KOPT-K1 (cell line): ENCODE measurements at regions not wholly inside any gene's neighbourhood (a gene's known extent, or its start where the extent isn't known, plus 50 kb on each side); places are given as distances from the start of the nearest gene placed in this dataset.

Experiments used
- H3K27ac ChIP-seq: fragments of 200-600 bp; sonication (generic); 2 replicates; pipeline ENCODE4 v1.5.1; 2016; ENCODE audit warnings: antibody characterized with exemption, mild to moderate bottlenecking, low read depth, low read length; ENCODE audit not compliant: poor library complexity, severe bottlenecking
- H3K36me3 ChIP-seq: fragments of 200-600 bp; sonication (generic); 2 replicates; pipeline ENCODE4 v1.5.1; 2017; ENCODE audit warnings: antibody characterized with exemption, mild to moderate bottlenecking, low read length, moderate library complexity; ENCODE audit not compliant: insufficient read depth
- H3K9me3 ChIP-seq: fragments of 200-600 bp; sonication (generic); 2 replicates; pipeline ENCODE4 v1.5.1; 2017; ENCODE audit warnings: antibody characterized with exemption, low read length, mild to moderate bottlenecking; ENCODE audit not compliant: insufficient read depth, poor library complexity, severe bottlenecking

DNA sequence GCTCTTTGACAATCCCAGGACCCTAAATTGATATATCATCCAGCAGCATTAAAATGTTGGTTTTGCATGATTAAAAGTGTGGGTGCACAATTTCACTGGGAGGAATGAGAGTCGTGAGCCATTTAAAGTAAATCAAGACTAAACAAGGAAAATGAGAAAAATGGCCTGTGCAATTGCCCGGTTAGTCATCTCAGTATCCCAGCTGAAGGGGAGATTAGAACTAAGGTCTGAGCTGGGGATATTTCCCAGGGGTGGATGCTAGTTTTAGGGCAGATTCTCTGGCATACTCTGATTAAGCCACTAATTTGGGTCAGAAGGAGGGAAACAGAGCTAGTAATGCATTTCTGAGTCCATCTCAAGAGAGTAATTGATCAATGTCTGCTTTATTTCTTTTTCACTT is 177.2 kb downstream of the EN1 start:
- H3K9me3 ChIP-seq = no peaks in the 10 kb centered on the region
- no peak overlapping the region for H3K27ac ChIP-seq
- no peaks in the 10 kb centered on the region for H3K36me3 ChIP-seq

DNA sequence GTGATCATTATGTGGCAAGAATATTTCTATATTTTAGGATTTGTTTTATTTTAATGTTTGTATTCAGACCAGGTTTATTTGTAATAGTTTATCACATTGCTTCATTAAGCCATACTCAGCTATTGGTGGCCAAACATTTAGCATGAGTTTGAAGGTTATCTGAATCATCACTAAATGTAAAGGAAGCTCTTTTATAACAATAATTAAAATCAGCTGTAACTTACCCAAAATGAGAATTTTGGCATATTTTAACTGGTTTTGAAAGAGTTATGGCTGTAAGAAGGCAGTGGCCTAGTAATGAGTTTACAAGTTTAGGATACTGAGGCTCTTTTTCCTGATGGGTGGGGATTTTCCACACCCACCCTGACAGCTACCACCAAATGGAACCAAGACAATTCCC is 177.8 kb downstream of the EN1 start:
- H3K27ac ChIP-seq = no peak overlapping the region
- H3K9me3 ChIP-seq = no peaks in the 10 kb centered on the region

DNA sequence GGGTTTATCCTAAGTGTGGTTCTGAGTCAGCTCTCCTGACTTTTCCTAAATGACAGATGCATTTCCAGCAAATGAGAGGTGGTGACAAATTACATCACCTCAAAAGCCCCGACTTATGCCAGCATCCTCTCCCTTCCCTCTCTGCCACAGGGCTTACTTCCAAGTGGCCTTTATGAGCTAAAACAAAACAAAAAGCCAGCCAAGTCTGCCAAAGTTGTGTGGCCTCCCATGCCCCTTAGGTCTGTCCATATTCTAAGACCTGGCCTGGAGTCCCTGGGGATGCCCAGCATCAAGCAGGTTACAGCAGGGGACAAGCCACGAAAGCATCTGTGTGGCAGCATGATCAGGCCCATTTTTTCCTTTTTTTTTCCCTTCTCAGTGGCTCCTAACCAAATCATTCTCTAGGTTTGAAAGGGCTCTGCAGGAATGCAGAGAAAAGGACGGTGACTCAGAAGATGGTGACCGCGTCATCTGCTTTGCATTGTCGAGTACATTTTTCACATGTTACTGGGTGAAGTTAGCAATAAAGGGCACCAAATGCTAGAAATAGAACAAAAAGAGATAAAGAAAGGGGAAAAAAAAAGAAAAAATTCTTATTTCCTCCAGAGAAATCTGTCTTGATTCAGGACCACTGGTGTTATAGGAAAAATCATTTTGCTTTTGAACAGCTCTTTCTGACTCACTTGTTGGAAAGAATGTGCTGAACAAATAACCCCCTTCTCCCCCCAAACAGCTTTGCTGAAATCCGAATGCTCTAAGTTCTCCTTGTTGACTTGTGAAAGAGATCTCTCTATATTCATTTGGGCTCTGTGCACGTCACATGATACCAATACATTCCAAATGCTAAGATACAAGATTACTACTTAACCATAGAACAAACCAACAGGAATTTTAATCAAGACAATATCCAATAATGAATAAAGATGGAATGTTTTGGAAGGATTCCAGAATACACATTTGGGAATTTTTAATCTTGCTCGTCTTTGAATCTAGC is 178.7 kb downstream of the EN1 start:
- H3K9me3 ChIP-seq = no peaks in the 10 kb centered on the region
- no peak overlapping the region for H3K27ac ChIP-seq
- no peaks in the 10 kb centered on the region for H3K36me3 ChIP-seq

More for the DNA sequence above, 177.8 kb downstream of the EN1 start:
- no peaks in the 10 kb centered on the region for H3K36me3 ChIP-seq

DNA sequence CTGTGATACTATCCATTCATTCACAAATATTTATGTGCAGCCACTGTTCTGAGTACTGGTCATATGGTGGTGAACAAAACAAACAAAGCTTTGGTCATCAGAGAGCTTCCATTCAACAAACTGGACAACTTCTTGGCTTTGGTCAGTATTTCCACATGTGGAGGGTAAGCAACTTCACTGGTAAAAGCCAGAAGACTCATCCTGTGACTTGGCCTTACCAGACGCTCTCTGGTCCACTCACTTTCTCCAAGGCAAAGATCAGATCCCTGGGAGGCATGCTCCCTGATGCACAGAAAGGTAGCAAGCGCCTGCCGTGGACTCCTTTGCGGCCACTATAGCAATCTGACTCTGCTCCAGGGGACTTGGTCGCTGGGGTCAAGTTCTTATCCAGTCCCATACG is 179.5 kb downstream of the EN1 start:
- Histone ChIP-seq H3K27ac (no peak overlapping the region), H3K36me3 (no peaks in the 10 kb centered on the region), H3K9me3 (no peaks in the 10 kb centered on the region)

DNA sequence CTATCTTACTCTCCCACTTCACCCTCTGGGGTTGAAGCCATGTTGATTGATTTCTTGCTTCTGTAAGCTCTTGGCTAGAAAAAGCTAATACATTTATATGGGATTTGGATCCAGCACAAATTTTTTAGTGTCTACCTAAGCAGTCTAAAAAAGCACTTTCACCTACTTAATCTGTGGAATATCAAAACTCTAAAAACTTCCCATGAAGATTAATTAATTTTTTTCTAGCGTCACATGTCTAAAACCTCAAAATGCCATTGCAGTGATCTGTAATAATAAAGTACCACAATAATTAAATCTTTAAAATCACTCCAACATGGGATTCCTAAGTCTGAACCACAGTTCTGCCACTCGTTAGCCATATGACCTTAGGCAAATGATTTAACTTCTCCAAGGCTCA is 180.1 kb downstream of the EN1 start:
- H3K9me3 ChIP-seq = no peaks in the 10 kb centered on the region
- no peaks in the 10 kb centered on the region for H3K36me3 ChIP-seq
- H3K27ac ChIP-seq = no peak overlapping the region

DNA sequence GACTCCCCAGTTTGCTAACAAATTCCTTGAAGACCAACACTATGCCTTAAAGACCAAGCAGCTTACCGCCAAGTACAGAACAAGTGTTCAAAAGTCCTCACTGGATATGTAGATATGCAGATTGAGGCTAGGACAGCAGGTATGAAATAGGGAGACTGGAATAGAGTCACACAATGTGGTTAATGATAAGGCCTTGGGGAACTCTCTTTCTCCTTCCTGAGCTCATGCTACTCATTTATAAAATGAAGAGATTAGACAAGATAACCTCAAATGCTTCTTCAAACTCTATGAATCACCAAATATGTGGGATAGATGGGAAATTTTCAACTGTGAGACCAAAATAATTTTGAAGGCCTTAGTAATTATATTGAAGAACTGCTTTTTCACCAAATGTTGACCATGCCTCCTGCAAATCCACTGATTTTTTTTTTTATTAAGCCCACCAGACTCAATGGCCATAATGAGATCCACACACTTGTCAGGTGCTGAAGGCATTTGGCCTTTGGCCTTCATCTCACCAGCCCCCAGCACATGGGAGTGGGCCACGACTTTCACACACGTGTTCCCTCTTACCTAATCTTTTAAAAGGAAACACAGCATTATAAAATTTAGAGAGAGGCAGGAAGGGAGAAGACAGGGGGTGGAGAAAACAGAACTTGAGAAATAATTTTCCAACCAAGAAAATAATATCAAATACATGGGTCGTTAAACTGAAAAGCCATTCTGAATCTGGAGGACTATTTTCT is 181.5 kb downstream of the EN1 start:
- no peaks in the 10 kb centered on the region for H3K9me3 ChIP-seq
- H3K36me3 ChIP-seq = no peaks in the 10 kb centered on the region
- H3K27ac ChIP-seq = no peak overlapping the region

DNA sequence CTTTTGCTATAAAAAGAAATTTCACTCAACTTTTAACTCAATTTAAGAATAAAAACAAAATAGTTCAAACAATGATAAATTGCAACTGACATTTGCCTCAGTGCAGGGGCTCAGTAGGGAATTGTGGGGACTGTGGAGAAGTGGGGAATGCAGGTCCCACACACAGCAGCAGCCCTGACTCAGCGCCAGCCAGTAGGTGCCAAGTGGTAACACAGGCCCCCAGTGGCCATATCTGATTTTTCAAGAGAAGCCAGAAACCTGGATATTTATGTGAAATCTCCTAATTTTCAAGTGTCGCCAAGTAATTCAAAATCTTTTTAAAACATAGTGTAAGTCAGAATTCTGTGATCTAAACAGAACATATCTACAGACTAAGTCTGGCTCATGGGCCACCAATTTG is 186.3 kb downstream of the EN1 start:
- Histone ChIP-seq H3K36me3 (no peaks in the 10 kb centered on the region), H3K27ac (no peak overlapping the region), H3K9me3 (no peaks in the 10 kb centered on the region)

DNA sequence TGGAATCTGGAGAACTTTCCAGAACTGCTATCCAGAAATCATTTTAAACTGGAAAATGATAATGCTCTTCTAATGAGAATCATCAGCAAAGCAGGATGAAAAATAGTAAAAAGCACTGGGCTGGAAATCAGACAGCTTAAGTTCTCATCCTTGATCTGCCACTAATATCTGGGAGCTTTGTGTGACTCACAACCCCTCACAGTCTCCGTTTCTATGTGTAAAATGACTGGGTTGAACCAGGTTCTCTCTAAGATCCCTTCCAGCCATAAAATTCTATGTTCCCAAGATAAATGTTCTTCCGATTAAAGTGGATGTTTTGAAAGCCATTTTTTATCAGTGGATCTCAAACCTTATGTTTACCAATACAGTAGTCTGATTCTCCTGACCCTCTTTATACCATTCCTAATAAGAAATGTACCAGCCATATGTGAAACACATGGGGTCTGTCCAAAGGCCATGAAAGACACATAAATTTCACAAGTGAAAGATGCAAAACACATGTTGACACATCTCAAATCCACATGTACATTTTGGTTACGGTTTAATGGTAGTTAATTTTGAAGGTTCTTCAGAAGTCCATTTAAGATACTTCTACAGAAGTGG is 188.8 kb downstream of the EN1 start:
- Histone ChIP-seq H3K9me3 (no peaks in the 10 kb centered on the region), H3K27ac (no peak overlapping the region), H3K36me3 (no peaks in the 10 kb centered on the region)

DNA sequence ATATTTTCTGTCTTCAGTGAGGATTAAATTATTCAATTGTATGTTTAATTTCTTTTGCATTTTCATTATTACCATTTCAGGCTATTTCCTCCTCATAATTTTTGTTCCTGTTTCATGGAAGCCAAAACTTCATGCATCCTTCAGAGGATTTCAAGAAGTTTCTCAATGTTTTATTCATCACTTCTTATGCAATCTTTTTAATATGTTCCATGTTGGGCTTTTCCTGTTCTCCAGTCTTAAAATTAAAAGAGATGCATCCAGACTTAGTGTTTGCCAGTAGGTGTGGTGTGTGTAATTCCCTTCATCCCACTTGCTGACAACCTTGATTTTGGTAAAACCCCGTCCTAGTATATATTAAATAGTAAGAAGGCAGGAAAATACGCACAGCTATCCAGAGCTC is 190.0 kb downstream of the EN1 start:
- Histone ChIP-seq H3K9me3 (no peaks in the 10 kb centered on the region), H3K36me3 (no peaks in the 10 kb centered on the region)

DNA sequence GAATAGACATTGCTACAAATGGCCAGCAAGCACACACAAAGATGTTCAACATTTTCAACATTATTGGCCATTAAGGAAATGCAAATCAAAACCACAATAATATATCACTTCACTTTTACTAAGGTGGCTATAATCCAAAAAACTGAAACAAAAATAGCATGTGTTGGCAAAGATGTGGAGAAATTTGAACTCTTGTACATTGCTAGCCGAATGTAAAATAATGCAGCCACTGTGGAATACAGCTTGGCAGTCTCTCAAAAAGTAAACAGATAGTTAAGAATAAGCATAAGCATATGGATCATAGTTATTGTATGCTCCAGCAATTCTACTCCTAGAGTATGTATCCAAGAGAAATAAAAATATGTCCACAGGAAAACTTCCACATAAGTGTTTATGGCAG is 192.5 kb downstream of the EN1 start:
- Histone ChIP-seq H3K27ac (no peak overlapping the region), H3K36me3 (no peaks in the 10 kb centered on the region), H3K9me3 (no peaks in the 10 kb centered on the region)

More for the DNA sequence above, 190.0 kb downstream of the EN1 start:
- H3K27ac ChIP-seq = no peak overlapping the region

DNA sequence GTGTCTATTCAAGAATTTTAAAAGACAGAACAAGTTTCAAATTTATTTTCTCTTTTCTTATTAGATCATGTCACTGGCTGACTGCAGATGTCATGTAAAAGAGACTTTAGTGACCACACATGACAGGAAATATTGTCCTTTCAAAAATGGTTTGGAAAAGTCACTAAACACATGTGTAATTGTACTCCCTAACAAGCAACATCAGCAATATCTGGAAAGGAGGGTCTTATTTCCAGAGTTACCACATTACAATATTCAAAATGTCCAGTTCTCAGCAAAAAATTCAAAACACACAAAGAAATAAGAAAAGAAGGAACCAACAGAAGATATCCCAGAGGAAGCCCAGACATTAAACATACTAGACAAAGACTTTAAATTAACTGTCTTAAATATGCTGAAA is 197.1 kb downstream of the EN1 start:
- Histone ChIP-seq H3K27ac (no peak overlapping the region), H3K36me3 (no peaks in the 10 kb centered on the region), H3K9me3 (no peaks in the 10 kb centered on the region)

DNA sequence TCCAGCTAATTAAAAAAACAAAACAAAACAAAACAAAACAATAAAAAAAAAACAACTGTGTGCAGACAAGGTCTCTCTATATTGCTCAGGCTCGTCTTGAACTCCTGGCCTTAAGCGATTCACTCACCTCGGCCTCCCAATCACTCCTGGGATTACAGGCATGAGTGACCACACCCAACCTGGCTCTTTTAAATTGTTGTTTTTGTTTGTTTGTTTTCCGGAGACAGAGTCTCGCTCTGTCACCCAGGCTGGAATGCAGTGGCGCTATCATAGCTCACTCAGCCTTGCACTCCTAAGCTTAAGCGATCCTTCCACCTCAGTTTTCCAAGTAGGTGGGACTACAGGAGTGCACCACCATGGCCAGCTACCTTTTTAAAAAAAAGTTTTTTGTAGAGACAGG is 201.6 kb downstream of the EN1 start:
- no peak overlapping the region for H3K27ac ChIP-seq
- H3K9me3 ChIP-seq = no peaks in the 10 kb centered on the region
- no peaks in the 10 kb centered on the region for H3K36me3 ChIP-seq

DNA sequence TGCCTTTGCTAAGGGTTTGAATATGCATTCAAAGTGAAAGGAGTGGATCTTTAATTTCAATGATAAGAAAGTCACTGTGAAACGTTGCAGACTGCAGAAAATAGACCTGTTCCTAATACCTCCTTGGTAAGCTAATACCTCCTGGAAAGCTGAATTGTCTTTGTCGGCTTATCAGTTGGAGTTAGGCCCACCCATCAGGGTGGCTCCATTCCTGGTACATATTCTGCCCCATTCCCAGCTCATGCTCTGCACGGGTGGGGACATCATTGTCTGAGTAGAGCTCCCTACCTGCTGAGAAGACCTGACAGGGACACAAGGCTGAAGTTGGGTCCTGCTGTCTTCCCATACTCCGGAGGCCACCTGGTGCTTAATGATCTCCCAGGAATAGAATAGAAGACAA is 203.3 kb downstream of the EN1 start:
- Histone ChIP-seq H3K27ac (no peak overlapping the region), H3K9me3 (no peaks in the 10 kb centered on the region), H3K36me3 (no peaks in the 10 kb centered on the region)

DNA sequence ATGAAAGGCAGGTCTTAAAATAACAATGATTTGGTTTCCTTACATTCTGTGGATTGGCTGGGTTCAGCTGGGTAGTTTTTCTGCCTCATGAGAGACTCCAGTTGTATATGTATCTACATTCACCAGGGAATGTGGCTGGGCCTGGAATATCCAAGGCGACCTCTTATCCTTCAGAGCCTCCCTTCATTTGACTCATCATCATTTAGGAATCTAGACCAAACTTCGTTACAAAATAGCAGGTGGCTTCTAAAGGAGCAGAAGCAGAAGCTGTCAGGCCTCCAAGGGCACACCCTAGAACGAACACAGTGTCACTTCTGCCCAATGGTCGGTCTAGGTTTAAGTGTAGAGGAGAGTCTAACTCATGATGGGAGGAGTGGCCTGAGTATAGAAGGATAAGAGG is 204.2 kb downstream of the EN1 start:
- Histone ChIP-seq H3K9me3 (no peaks in the 10 kb centered on the region), H3K27ac (no peak overlapping the region), H3K36me3 (no peaks in the 10 kb centered on the region)

DNA sequence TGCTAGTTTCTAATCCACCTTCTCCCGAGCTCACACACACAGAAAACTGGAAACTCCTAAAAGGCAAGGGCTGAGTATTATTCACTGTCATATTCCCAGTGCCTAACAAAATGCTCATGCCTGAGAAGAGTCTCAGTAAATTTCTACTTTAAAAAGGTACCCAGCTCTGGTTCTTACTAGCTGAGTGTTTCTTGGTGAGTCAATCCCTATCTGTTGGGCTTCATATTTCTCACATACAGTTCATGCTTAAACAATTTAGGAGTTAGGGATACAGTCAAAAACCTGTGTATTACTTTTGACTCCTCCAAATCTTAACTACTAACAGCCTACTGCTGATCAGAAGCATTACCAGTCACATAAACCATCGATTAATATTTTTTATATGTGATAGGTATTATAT is 204.9 kb downstream of the EN1 start:
- Histone ChIP-seq H3K36me3 (no peaks in the 10 kb centered on the region), H3K27ac (no peak overlapping the region), H3K9me3 (no peaks in the 10 kb centered on the region)
